Astrocyte of the spinal cord (primary cell): ENCODE measurements at regions not wholly inside any gene's neighbourhood (a gene's known extent, or its start where the extent isn't known, plus 50 kb on each side); places are given as distances from the start of the nearest gene placed in this dataset.

Experiments used
- DNase-seq: peaks from one replicate; pipeline ENCODE4 v3.0.0; 2011; ENCODE audit warnings: low read depth, low spot score
- H3K4me3 ChIP-seq: 2 replicates; pipeline ENCODE4 v1.5.1; 2011; ENCODE audit warnings: low read depth, mild to moderate bottlenecking, low read length, moderate library complexity
- CTCF ChIP-seq: IDR thresholded peaks from 2 replicates; pipeline ENCODE4 v1.5.1; 2012; ENCODE audit warnings: low read depth, mild to moderate bottlenecking, low read length, inconsistent platforms
- in situ Hi-C: cut with HindIII; loops from 2 replicates; pipeline ENCODE4 v1.10.0; 2017; ENCODE audit warnings: low sequenced_read_pairs

- in situ Hi-C loops: no loop called here
- TF ChIP-seq CTCF: no peak
- no peak for DNase-seq
- H3K4me3 ChIP-seq: no peak overlapping the region
Measured at GRCh38 chr10:117743509-117743908, 201.0 kb downstream of the EMX2 start.

- H3K4me3 ChIP-seq: no peak overlapping the region
- DNase-seq: no peak
- TF ChIP-seq CTCF: no peak
- in situ Hi-C loops: no loop called here
Measured at GRCh38 chr10:117745301-117745700, 202.8 kb downstream of the EMX2 start.

- DNase-seq: no peak
- no peak for TF ChIP-seq CTCF
- no peak overlapping the region for H3K4me3 ChIP-seq
- in situ Hi-C loops: no loop called here
Measured at GRCh38 chr10:117746541-117747448, 204.2 kb downstream of the EMX2 start.

GRCh38 chr10:117747636-117748035 is 205.1 kb downstream of the EMX2 start:
- no peak for TF ChIP-seq CTCF

GRCh38 chr10:117748058-117748457 is 205.5 kb downstream of the EMX2 start:
- no peak for TF ChIP-seq CTCF

More at GRCh38 chr10:117747636-117748035, 205.1 kb downstream of the EMX2 start:
- no peak overlapping the region for H3K4me3 ChIP-seq
- in situ Hi-C loops: no loop called here
- no peak for DNase-seq

GRCh38 chr10:117750616-117751015 is 208.1 kb downstream of the EMX2 start:
- in situ Hi-C loops: no loop called here
- DNase-seq: no peak
- no peak overlapping the region for H3K4me3 ChIP-seq
- TF ChIP-seq CTCF: no peak

More at GRCh38 chr10:117748058-117748457, 205.5 kb downstream of the EMX2 start:
- in situ Hi-C loops: no loop called here
- H3K4me3 ChIP-seq: no peak overlapping the region
- DNase-seq: no peak
